ENCODE measurements at regions not wholly inside any gene's neighbourhood (a gene's known extent, or its start where the extent isn't known, plus 50 kb on each side); places are given as distances from the start of the nearest gene placed in this dataset.

DNA sequence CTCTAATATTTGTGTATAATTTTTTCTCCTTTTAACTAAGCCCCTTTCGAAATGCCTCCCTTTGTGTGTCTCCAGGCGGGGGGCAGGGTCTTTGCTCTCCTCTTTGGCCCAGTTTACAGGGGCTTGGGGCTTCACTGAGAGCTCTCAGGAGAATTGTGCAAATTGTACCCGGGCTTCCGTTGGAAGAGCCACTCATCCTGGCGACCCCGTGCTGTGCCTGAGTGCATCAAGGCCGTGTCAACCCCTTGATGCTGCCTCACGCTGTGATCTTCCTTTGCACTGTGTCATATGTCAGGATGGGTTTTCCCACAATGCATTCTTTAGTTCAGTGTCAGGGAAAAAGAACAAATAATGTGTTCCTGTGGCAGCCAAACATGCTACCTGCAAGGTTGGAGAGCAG, 118.0 kb upstream of the POU3F2 start:
- TF ChIP-seq CTCF (IDR thresholded peaks at IDR 0.05; ENCODE audit: insufficient read depth, missing control alignments), result no peak
- DNase-seq (ENCODE audit: insufficient read length, low spot score) (no peak), FAIRE-seq (no peak)

DNA sequence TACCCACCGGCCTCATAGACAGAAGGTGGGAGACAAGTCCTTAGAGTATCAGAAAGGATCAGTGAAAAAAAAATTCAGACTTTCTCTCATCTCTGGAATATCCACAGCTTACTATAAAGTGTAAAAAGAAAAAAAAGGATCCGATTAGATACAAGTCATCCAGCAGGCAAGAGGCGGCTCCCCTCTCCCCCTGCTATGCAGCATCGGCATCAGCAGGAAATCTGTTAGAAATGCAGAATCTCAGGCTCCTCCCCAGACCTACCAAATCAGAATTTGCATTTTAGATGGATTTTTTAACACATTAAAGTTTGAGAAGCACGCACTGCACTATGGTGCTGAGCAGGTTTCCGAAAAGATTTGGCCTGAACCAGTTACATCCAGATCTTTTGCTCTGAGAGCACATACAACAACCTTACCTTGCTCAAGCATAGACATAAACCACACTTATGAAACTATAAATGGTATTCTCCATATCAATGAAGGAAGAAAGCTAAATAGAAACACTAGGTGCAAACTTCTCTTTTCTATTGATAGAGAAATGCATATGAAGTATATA, 117.0 kb upstream of the POU3F2 start:
- FAIRE-seq, result no peak

DNA sequence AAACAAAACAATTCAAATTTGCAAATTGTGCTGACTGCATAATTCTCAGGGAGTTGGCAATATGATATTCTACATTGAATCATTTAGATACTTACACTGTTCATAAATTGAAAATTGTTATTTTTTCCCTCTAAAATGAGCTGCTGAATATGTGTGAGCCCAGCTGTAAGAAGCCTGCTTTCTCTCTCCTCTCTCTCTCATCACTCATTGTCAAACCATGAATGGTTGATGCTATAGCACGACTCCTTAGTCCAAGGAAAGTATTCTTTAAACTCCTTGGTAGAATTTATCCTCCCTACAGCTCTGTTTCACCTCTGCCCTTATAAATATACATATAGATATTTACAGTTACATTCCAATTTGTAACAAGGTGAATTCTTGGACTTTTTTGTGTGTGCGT, 116.4 kb upstream of the POU3F2 start:
- no peak for DNase-seq (ENCODE audit: insufficient read length, low spot score)
- no peak for TF ChIP-seq CTCF (IDR thresholded peaks at IDR 0.05; ENCODE audit: insufficient read depth, missing control alignments)
- FAIRE-seq, result no peak

More for the DNA sequence above, 117.0 kb upstream of the POU3F2 start:
- no peak for TF ChIP-seq CTCF (IDR thresholded peaks at IDR 0.05; ENCODE audit: insufficient read depth, missing control alignments)
- DNase-seq (ENCODE audit: insufficient read length, low spot score), result no peak

- DNase-seq (ENCODE audit: insufficient read length, low spot score), result no peak
- TF ChIP-seq CTCF (IDR thresholded peaks at IDR 0.05; ENCODE audit: insufficient read depth, missing control alignments), result no peak
- no peak for FAIRE-seq
Observed at GRCh38 chr6:98724537-98724936, 109.8 kb upstream of the POU3F2 start.

DNA sequence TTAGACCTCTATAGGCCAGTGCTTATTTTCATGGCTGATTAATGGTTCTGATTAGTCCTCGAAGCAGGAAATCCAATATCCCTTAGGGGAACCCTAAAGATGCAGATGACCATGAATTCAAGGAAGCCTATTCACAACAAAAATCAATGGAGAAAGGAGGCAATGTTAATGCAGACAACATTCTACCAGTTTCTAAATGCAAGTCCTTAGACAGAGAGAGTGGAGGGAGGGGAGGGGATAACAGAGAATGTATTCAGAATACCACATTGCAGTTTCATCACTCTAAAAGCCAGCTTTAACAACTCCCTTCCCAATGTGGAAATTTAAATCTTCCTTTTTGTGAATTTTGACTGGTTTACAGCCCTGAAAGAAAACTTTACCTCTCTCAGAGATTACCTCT, 87.1 kb upstream of the POU3F2 start:
- DNase-seq (ENCODE audit: insufficient read length, low spot score) (no peak), FAIRE-seq (no peak)
- no peak for TF ChIP-seq CTCF (IDR thresholded peaks at IDR 0.05; ENCODE audit: insufficient read depth, missing control alignments)

DNA sequence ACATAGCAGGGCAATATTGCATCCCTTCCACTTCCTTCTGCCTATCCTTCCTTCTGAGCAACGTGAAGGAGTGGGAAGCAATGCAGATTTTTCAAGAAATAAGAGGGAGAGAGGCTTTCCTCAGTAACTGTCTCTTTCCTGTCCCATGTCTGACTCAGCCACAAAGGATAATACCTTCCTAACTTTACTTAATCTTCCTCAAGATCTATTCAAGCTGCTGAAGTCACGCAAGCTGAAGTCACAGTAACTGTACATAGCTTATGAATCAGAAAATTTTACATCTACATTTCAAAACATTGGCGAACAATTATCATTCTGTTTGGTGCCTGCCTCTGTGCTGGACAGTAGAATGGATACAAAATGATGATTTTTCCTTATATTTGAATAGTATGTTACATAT, 86.4 kb upstream of the POU3F2 start:
- FAIRE-seq (no peak), DNase-seq (ENCODE audit: insufficient read length, low spot score) (no peak)
- TF ChIP-seq CTCF (IDR thresholded peaks at IDR 0.05; ENCODE audit: insufficient read depth, missing control alignments), result no peak

- no peak for DNase-seq (ENCODE audit: insufficient read length, low spot score)
- FAIRE-seq, result no peak
- no peak for TF ChIP-seq CTCF (IDR thresholded peaks at IDR 0.05; ENCODE audit: insufficient read depth, missing control alignments)
Observed at GRCh38 chr6:98759459-98759858, 74.9 kb upstream of the POU3F2 start.
